Activated T-cell treated with anti-CD3 and anti-CD28 coated beads, Interleukin-2, amount 50 U/mL, for 1 hour (primary cell): ENCODE measurements at regions not wholly inside any gene's neighbourhood (a gene's known extent, or its start where the extent isn't known, plus 50 kb on each side); places are given as distances from the start of the nearest gene placed in this dataset.
"Not testable (repeated sequence)": the region's sequence is repeated elsewhere in the genome, so short reads cannot be mapped to it uniquely, and the experiment has no call there.

ENCODE experiments used
- DNase-seq: peaks from one replicate; pipeline ENCODE4 v3.0.0-alpha.2; 2020

- no peak for DNase-seq
These were observed 225.8 kb upstream of the RUNX1 start for GRCh38 chr21:35274923-35275322.

GRCh38 chr21:35274090-35274489 is 225.0 kb upstream of the RUNX1 start:
- DNase-seq: no peak

GRCh38 chr21:35273333-35273732 is 224.2 kb upstream of the RUNX1 start:
- no peak for DNase-seq

GRCh38 chr21:35271344-35272118 is 222.4 kb upstream of the RUNX1 start:
- not testable (repeated sequence) for DNase-seq

GRCh38 chr21:35268817-35269216 is 219.7 kb upstream of the RUNX1 start:
- DNase-seq: no peak

GRCh38 chr21:35268261-35268660 is 219.2 kb upstream of the RUNX1 start:
- DNase-seq: no peak

GRCh38 chr21:35266546-35266945 is 217.4 kb upstream of the RUNX1 start:
- no peak for DNase-seq

GRCh38 chr21:35265170-35265877 is 216.2 kb upstream of the RUNX1 start:
- DNase-seq: no peak

GRCh38 chr21:35259457-35259856 is 210.4 kb upstream of the RUNX1 start:
- DNase-seq: no peak

- no peak for DNase-seq
These were observed 209.4 kb upstream of the RUNX1 start for GRCh38 chr21:35258521-35258920.

- DNase-seq: no peak
These were observed 208.3 kb upstream of the RUNX1 start for GRCh38 chr21:35257413-35257812.

- DNase-seq: no peak
These were observed 207.4 kb upstream of the RUNX1 start for GRCh38 chr21:35256468-35256988.

GRCh38 chr21:35254765-35255138 is 205.7 kb upstream of the RUNX1 start:
- no peak for DNase-seq

GRCh38 chr21:35254006-35254764 is 205.1 kb upstream of the RUNX1 start:
- no peak for DNase-seq

GRCh38 chr21:35252831-35253230 is 203.7 kb upstream of the RUNX1 start:
- no peak for DNase-seq

- no peak for DNase-seq
These were observed 200.5 kb upstream of the RUNX1 start for GRCh38 chr21:35249636-35250035.

- DNase-seq: no peak
These were observed 196.8 kb upstream of the RUNX1 start for GRCh38 chr21:35245879-35246278.

- no peak for DNase-seq
These were observed 195.4 kb upstream of the RUNX1 start for GRCh38 chr21:35244514-35244913.

GRCh38 chr21:35243171-35243570 is 194.1 kb upstream of the RUNX1 start:
- DNase-seq: no peak

GRCh38 chr21:35239811-35240219 is 190.7 kb upstream of the RUNX1 start:
- no peak for DNase-seq

- DNase-seq: no peak
These were observed 189.0 kb upstream of the RUNX1 start for GRCh38 chr21:35238119-35238518.

- no peak for DNase-seq
These were observed 188.2 kb upstream of the RUNX1 start for GRCh38 chr21:35237287-35237686.

GRCh38 chr21:35236090-35236489 is 187.0 kb upstream of the RUNX1 start:
- no peak for DNase-seq

GRCh38 chr21:35234725-35235124 is 185.6 kb upstream of the RUNX1 start:
- DNase-seq: no peak
